ENCODE measurements at regions not wholly inside any gene's neighbourhood (a gene's known extent, or its start where the extent isn't known, plus 50 kb on each side); places are given as distances from the start of the nearest gene placed in this dataset.
A peak's percentile ranks its signal among the peaks of the same experiment; 100 is the strongest.

- H3K27ac ChIP-seq = peak overlapping the region; percentile 65
- TF ChIP-seq, protein P1, sequence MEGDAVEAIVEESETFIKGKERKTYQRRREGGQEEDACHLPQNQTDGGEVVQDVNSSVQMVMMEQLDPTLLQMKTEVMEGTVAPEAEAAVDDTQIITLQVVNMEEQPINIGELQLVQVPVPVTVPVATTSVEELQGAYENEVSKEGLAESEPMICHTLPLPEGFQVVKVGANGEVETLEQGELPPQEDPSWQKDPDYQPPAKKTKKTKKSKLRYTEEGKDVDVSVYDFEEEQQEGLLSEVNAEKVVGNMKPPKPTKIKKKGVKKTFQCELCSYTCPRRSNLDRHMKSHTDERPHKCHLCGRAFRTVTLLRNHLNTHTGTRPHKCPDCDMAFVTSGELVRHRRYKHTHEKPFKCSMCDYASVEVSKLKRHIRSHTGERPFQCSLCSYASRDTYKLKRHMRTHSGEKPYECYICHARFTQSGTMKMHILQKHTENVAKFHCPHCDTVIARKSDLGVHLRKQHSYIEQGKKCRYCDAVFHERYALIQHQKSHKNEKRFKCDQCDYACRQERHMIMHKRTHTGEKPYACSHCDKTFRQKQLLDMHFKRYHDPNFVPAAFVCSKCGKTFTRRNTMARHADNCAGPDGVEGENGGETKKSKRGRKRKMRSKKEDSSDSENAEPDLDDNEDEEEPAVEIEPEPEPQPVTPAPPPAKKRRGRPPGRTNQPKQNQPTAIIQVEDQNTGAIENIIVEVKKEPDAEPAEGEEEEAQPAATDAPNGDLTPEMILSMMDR (conservative IDR thresholded peaks at IDR 0.05) = no peak
These were observed 117.2 kb downstream of the IRS2 start for GRCh38 chr13:109669234-109669612.

DNA sequence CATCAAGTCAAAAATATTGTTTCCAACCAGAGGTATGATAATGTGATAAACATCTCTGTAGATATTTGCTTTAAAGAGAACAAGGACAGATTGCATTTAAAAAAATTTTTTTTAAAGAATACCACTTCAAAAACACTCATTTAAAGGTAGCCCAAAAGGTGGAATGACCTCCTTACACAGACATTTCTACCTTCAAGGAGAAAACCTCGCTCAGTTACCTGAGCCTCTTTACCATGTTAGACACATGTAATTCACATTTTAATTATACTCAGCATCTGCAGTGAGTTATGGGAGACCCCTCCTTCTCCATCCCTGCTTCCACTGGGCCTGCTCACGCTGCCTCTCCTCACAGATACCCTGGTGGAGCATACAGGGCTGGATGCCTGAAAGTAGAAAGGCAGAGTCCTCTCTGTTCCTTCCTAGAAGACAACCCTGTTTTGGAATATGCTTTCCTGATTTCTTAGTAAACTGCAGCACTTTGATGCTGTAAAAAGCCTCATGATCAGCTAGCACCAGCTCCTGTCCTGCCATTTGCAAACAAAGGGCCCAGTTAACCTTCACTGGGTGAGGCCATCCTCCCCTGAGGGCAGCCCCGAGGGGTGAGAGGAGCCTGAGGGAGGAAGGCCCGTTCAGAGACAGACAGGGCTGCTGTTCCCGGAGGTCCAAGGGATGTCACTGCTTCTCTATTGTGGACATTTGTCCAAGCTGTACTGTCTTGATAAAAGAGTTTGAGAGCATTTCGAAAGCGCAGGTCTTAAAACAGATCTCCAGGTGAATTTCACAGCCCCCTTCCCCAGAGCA, 117.8 kb downstream of the IRS2 start:
- H3K27ac ChIP-seq = peak overlapping the region; percentile 65
- TF ChIP-seq, protein P1 (conservative IDR thresholded peaks at IDR 0.05) = no peak

- TF ChIP-seq, protein P1 (conservative IDR thresholded peaks at IDR 0.05) = no peak
- peak overlapping the region; percentile 65 for H3K27ac ChIP-seq
These were observed 118.5 kb downstream of the IRS2 start for GRCh38 chr13:109667807-109668291.

DNA sequence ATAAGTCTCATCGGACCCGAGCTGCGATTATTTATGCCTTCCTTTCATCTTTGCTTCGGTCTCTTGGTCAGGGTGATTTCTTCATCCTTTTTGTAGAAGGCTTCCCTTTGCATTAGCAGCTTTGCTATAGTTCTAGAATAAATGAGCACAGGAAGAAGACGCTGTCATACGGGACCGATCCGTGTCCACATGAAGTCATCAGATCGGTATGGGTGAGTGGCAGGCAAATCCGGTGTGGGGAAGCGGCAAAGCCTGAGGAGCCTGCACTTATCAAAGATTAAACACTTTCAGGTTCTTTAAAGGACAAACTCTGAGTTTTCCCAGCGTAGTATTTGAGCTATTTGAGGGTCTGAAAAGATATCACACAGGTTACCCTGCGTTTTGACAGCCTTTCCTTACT, 119.3 kb downstream of the IRS2 start:
- peak overlapping the region; percentile 65 for H3K27ac ChIP-seq
- TF ChIP-seq, protein P1 (conservative IDR thresholded peaks at IDR 0.05) = no peak

GRCh38 chr13:109666656-109667055, 119.7 kb downstream of the IRS2 start:
- H3K27ac ChIP-seq = no peak overlapping the region; the same call in 1 of the 2 replicates
- TF ChIP-seq, protein P1 (conservative IDR thresholded peaks at IDR 0.05) = no peak

- TF ChIP-seq, protein P1 (conservative IDR thresholded peaks at IDR 0.05) = no peak
- H3K27ac ChIP-seq = no peak overlapping the region
These were observed 120.6 kb downstream of the IRS2 start for GRCh38 chr13:109665781-109666249.

DNA sequence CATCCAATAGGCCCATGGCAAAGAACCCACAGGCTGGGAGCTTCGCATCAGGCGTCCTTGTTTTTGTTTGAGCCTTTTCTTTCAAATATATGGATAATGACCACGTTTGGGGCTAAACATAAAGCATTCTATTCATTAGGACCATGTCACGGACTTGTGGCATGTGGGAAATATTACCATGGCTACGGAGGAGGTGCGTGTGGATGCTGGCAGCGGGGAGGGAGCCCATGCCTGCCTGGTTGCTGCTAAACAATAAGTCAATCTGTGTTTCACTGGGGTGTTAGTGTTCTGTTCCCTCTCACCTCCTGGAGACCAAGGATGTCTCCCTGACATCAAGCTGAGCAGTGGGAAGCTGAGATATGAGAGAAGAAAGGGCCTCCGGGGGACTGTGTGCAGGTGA, 121.1 kb downstream of the IRS2 start:
- TF ChIP-seq, protein P1 (conservative IDR thresholded peaks at IDR 0.05) = no peak
- H3K27ac ChIP-seq = no peak overlapping the region
